ENCODE measurements at regions not wholly inside any gene's neighbourhood (a gene's known extent, or its start where the extent isn't known, plus 50 kb on each side); places are given as distances from the start of the nearest gene placed in this dataset.
"Not testable (repeated sequence)": the region's sequence is repeated elsewhere in the genome, so short reads cannot be mapped to it uniquely, and the experiment has no call there.

- not testable (repeated sequence) for TF ChIP-seq CTCF (conservative IDR thresholded peaks at IDR 0.05; ENCODE audit: low read depth, low read length); EZH2 (IDR thresholded peaks at IDR 0.05; ENCODE audit: borderline replicate concordance, low read depth, low read length, poor library complexity, severe bottlenecking)
These were observed 52.5 kb upstream of the METRNL start for GRCh38 chr17:83026921-83027320.

Measured in A673 (cell line).